ENCODE measurements at regions not wholly inside any gene's neighbourhood (a gene's known extent, or its start where the extent isn't known, plus 50 kb on each side); places are given as distances from the start of the nearest gene placed in this dataset.
"Not testable (repeated sequence)": the region's sequence is repeated elsewhere in the genome, so short reads cannot be mapped to it uniquely, and the experiment has no call there.

GRCh38 chr4:26209378-26209777 lies 111.4 kb upstream of the RBPJ start:
- DNase-seq (ENCODE audit: low spot score) = not testable (repeated sequence)

DNA sequence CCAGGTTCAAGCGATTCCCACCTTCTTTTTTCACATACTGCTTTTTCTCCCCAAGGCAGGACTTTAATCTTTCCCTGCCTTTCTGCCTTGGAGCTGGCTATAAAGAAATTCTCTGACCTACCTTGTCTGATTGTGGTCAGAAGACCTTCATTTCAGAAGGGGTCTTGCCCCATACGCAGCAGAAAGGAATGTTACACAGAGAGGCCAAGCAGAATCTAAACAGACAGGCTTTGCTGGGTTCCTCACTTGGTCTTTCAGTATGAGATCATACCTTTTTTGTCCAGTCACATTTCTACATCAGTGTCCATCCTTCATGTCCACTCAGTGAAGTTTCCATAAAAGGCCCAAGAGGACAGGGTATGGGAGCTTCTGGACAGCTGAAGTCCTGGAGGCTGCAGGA lies 108.3 kb upstream of the RBPJ start:
- no peak for DNase-seq (ENCODE audit: low spot score)

DNA sequence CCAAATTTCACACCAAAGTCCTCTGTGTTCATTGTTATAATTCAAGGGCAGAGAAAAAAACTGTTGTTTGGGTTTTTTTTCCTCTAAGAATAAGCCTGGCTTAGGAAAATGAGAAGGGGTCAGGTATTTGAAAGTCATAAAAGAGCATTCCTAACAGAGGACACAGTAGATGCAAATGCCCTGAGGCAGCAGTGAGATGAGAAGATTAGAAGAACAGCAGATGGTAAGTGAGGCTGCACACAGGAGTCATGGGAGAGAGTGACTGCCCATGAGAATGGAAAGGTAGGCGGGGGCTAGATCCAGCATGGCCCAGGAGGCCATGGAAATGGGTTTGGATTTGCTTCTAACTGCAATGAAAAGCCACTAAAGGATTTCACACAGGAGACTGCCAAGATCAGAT lies 107.5 kb upstream of the RBPJ start:
- DNase-seq (ENCODE audit: low spot score) = no peak

GRCh38 chr4:26214994-26215393 lies 105.8 kb upstream of the RBPJ start:
- no peak for DNase-seq (ENCODE audit: low spot score)

GRCh38 chr4:26215725-26216124 lies 105.1 kb upstream of the RBPJ start:
- DNase-seq (ENCODE audit: low spot score) = no peak

GRCh38 chr4:26217481-26217880 lies 103.3 kb upstream of the RBPJ start:
- DNase-seq (ENCODE audit: low spot score) = no peak

GRCh38 chr4:26217961-26218676 lies 102.7 kb upstream of the RBPJ start:
- DNase-seq (ENCODE audit: low spot score) = no peak

DNA sequence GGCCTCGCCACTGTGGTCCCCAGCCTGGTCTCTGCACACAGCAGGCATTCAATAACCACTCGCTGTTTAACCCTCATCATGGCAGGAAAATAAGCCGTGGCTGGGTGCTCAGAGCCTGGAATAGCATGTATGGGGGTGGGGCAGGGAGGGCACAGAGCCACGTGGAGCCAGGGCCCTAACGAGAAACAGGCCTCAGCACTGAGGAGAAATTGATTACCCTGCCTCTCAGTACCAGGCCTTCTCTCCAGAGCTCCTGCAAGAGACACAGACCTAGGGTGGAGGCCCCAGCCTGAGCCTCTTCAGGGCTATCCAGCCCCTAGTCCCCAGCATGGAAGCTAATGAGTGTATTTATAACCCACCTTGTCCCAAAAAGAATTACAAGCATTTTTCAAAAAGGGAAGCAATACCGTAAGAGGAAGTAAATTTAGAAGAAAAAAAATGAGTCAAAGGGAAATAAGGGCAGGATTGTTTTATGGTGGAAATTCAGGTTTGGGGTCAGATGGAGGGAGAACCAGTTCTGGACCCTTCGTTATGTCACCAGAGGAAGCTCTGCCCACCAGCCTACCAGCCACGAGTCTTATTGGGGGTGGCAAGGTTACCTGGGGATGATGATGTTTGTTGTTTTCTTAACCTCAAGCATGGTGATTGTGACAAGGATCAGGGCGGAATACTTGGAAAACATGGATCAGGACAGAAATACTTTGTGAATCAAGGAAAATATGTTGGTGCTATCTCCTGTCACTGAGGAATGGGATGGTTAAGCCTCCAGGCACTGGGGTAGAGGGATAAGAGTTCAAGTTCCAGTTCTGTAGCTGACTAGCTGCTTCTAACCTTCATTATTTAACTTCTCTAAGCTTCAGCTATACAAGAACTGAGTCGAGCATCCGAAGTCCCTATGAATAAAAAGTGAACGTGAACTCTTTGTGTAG lies 101.9 kb upstream of the RBPJ start:
- no peak for DNase-seq (ENCODE audit: low spot score)

DNA sequence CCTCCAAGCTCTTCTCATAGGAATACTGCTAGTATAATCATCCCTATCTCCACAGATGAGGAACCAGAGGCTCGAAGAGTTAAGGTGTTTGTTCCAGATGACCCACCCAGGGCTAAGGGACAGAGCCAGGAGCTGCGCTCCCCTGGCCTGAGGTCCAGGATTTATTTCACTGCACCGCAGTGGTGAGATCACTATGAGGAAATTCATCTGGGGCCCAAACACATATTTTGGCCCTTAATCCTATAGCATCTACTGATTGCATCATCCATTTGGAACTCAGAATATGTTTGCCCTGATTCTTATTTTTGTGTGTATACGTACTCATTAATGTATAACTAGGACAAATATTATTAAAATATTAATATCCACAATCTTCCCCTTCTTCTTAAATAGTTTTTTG lies 100.1 kb upstream of the RBPJ start:
- no peak for DNase-seq (ENCODE audit: low spot score)

DNA sequence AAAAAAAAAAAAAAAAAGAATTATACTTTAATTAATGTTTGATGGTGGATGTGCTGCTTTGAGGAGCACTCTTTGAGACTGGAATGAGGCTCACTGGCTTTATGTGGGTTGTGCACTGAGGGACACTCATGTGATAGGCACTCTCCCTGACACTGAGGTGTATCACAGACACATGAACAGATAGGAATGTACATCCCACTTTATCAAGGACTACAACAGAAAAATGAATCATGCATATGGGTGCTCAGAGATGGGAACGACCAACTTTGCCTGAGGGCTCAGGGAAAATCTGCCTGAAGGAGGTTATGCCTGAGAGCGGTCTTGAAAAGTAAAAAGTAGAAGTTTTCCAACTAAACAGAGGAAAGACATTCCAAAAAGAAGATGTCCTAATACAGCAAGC lies 97.7 kb upstream of the RBPJ start:
- no peak for DNase-seq (ENCODE audit: low spot score)

GRCh38 chr4:26226629-26227376 lies 94.0 kb upstream of the RBPJ start:
- DNase-seq (ENCODE audit: low spot score) = no peak

- DNase-seq (ENCODE audit: low spot score) = no peak
Measured at GRCh38 chr4:26227601-26228229, 93.1 kb upstream of the RBPJ start.

DNA sequence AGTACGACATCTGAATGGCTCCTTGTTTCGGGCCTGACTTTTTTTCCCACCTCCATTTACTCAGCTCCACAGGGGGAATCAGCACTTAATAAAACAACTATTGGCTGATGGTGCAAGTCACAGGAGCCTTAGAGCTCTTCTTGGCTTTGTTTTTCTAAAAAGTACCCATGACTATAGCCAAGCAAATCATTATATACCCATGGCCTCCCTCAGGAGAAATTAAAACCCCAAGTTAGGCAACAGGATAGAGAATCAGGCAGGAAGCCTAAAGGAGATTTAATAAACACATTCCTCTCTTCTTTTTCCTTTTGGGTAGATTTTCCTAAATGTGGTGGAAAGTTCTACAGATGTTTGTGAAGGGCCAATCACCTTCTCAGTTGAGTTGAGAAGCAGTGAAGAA lies 91.9 kb upstream of the RBPJ start:
- DNase-seq (ENCODE audit: low spot score) = no peak

DNA sequence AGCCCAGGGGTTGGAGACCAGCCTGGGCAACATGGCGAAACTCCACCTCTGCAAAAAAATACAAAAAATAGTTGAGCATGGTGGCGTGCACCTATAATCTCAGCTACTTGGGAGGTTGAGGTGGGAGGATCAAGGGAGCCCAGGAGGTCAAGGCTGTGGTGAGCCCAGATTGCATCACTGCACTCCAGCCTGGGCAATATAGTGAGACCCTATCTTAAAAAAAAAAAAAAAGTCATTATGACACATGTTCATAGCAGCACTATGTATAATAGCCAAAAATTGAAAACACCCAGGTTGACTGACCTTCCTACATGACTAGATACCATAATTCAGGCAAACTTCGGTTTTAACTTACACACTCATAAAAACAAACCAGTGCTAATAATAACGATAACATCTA lies 90.8 kb upstream of the RBPJ start:
- DNase-seq (ENCODE audit: low spot score) = no peak

DNA sequence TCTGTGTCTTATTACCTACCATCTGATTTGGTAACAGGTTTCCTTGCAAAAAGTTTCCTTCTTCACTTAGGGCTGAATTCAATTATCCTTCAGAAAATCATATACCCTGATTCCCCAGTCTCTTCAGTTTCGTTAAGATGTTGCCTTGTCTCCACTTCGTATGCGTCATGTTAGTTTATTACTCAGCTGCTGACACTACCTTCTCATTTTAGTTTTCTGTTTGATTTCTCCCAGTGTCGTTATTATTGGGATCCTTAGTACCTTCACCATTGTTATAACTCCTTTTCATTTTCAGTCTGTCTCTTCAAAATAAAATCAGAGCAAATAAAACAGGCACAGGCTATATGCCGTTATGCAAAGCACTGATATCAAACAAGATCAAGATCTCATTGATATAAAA lies 87.5 kb upstream of the RBPJ start:
- no peak for DNase-seq (ENCODE audit: low spot score)

DNA sequence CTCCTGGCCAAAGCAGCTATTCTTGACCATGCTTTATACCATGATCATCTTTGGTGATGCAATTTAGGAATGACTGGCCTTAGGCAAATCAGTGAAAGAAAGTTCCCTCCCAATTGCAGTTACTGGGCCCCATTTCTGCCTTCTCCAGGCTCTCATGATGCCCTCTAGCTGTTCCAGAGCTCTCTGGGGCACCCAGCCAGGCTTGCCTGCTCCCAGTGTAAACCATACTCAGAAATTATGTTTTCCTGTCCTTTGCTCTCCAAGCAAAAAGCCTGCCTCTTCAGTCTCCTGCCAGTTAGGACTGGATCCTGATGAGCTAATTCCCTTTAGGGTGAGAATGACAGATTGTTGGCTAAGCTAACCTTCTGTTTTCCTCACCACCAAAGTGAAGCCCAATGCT lies 85.3 kb upstream of the RBPJ start:
- DNase-seq (ENCODE audit: low spot score) = no peak

GRCh38 chr4:26237916-26238315 lies 82.9 kb upstream of the RBPJ start:
- no peak for DNase-seq (ENCODE audit: low spot score)

DNA sequence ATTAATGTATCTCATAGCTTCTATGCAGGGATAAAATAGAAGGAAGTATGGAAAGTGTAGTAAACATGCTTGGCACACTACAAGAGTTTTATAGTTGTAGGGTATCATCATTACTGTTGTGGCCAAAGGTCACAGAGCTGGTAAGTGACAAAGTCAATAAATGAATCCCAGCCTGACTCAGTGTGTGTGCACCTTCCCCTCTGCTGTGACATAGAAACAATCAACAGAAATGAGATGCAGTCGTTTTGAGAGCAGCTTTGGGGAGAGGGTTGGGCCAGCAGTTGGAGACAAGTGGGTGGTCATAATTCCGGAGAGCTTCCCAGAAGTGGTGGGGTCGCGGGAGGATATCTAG lies 82.4 kb upstream of the RBPJ start:
- no peak for DNase-seq (ENCODE audit: low spot score)

DNA sequence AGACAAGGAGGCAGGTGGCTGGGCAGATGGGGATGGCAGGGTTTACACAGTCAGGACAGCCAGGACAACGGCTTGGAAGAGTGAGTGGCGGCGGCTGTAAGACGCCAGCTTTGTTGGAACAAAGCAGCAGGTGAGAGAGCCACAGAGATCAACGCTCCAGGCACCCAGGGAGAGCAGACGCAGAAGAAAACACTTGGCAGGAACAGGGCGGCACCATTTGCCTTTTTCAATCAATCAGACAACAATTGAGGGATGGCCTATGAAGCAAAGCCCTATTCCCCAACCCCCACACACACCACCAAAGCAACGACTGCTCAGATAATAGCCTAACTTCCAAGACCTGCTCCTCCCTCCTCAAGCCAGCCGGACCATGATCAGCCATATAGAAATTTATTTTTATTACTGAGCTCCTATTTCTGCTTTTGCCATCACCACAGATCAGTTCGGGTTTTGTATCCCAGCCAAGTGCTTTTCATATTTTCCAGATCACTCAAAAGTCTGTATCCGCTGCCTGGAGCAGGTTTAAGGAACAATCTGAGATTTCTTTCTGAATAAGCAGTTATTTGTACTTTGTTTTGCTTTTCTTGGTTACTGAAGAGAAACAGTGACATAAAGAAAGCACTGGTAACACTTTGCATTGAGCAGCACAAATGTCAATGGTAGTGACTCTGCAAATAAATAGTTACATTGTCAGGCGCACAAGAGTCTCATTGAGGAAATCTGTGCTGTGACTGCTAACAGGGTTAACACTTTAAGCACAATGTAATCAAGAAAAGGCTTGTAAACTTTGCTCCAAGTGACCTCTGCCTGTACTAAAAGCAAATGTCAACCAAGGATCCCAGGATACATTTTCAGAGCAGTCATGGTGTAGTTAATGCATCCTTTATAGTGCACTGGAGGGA lies 81.8 kb upstream of the RBPJ start:
- peak; percentile 26 for DNase-seq (ENCODE audit: low spot score)

DNA sequence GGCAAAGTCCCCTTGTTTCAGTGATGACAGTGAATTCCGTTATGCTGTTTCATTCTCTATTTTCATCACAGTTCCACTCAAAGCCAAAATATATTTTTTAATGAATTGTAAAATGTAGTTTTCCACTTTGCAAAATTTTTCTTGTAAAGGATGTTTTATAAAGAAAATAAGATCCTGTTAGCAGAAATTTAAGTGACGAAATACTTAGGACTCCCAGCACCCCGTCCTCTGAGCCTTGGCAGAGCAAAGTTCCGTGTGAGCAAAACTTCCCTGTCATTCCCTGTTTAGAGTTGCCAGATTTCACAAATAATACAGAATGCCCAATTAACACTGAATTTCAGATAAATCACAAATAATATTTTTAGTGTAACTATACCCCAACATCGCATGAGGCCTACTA lies 81.0 kb upstream of the RBPJ start:
- no peak for DNase-seq (ENCODE audit: low spot score)

GRCh38 chr4:26241179-26241578 lies 79.6 kb upstream of the RBPJ start:
- no peak for DNase-seq (ENCODE audit: low spot score)

Measured in iPS-NIHi11 (cell line).